H9 (cell line): ENCODE measurements at regions not wholly inside any gene's neighbourhood (a gene's known extent, or its start where the extent isn't known, plus 50 kb on each side); places are given as distances from the start of the nearest gene placed in this dataset.

ENCODE experiments used
- DNase-seq: peaks from one replicate; pipeline ENCODE4 v3.0.0-alpha.2; 2017
- H2AFZ ChIP-seq: one replicate; pipeline ENCODE4 v1.6.1; 2013; ENCODE audit warnings: mild to moderate bottlenecking, low read length, control low read depth, moderate library complexity
- H2AK5ac ChIP-seq: 2 replicates; pipeline ENCODE4 v1.6.1; 2013; ENCODE audit warnings: low read length, control low read depth, mixed read lengths; ENCODE audit not compliant: insufficient read length
- H2BK120ac ChIP-seq: one replicate; pipeline ENCODE4 v1.6.1; 2013; ENCODE audit warnings: low read depth, mild to moderate bottlenecking, low read length, control low read depth, inconsistent platforms; ENCODE audit not compliant: poor library complexity, severe bottlenecking
- H2BK12ac ChIP-seq: 2 replicates; pipeline ENCODE4 v1.6.1; 2013; ENCODE audit warnings: low read length, control low read depth, mixed read lengths, low read depth; ENCODE audit not compliant: insufficient read length
- H2BK15ac ChIP-seq: 2 replicates; pipeline ENCODE4 v1.6.1; 2013; ENCODE audit warnings: low read depth, low read length, control low read depth
- H2BK20ac ChIP-seq: one replicate; pipeline ENCODE4 v1.6.1; 2013; ENCODE audit warnings: low read depth, mild to moderate bottlenecking, low read length, control low read depth, inconsistent platforms; ENCODE audit not compliant: poor library complexity, severe bottlenecking
- H2BK5ac ChIP-seq: 2 replicates; pipeline ENCODE4 v1.6.1; 2013; ENCODE audit warnings: low read length, control low read depth, mixed read lengths; ENCODE audit not compliant: insufficient read length
- H3K14ac ChIP-seq: 2 replicates; pipeline ENCODE4 v1.6.1; 2013; ENCODE audit warnings: low read length, control low read depth; ENCODE audit not compliant: insufficient read depth
- H3K18ac ChIP-seq: 2 replicates; pipeline ENCODE4 v1.6.1; 2013; ENCODE audit warnings: low read depth, mild to moderate bottlenecking, mixed read lengths, low read length, control low read depth; ENCODE audit not compliant: insufficient read length
- H3K23ac ChIP-seq: 2 replicates; pipeline ENCODE4 v1.6.1; 2013; ENCODE audit warnings: low read length, control low read depth, mixed read lengths, low read depth; ENCODE audit not compliant: insufficient read length
- H3K23me2 ChIP-seq: 2 replicates; pipeline ENCODE4 v1.6.1; 2013; ENCODE audit warnings: low read depth, mild to moderate bottlenecking, mixed read lengths, low read length, control low read depth; ENCODE audit not compliant: insufficient read length, poor library complexity, severe bottlenecking
- H3K27ac ChIP-seq: 2 replicates; pipeline ENCODE4 v1.5.1; 2013; ENCODE audit warnings: low read length, control low read depth, mixed read lengths, low read depth; ENCODE audit not compliant: insufficient read length
- H3K27me3 ChIP-seq: 2 replicates; pipeline ENCODE4 v1.6.1; 2013; ENCODE audit warnings: low read length, control low read depth, inconsistent platforms; ENCODE audit not compliant: insufficient read depth
- H3K4ac ChIP-seq: 2 replicates; pipeline ENCODE4 v1.6.1; 2013; ENCODE audit warnings: low read depth, mild to moderate bottlenecking, control low read depth, inconsistent platforms, low read length, moderate library complexity
- H3K4me1 ChIP-seq: 2 replicates; pipeline ENCODE4 v1.6.1; 2013; ENCODE audit warnings: low read length, control low read depth, inconsistent platforms; ENCODE audit not compliant: insufficient read depth
- H3K4me2 ChIP-seq: 2 replicates; pipeline ENCODE4 v1.6.1; 2013; ENCODE audit warnings: low read length, control low read depth, mixed read lengths; ENCODE audit not compliant: insufficient read length, insufficient read depth
- H3K56ac ChIP-seq: 2 replicates; pipeline ENCODE4 v1.6.1; 2013; ENCODE audit warnings: low read depth, mild to moderate bottlenecking, mixed read lengths, low read length, control low read depth; ENCODE audit not compliant: insufficient read length
- H3K79me1 ChIP-seq: 2 replicates; pipeline ENCODE4 v1.6.1; 2013; ENCODE audit warnings: low read depth, mild to moderate bottlenecking, moderate library complexity, low read length, control low read depth, inconsistent platforms; ENCODE audit not compliant: insufficient read depth, poor library complexity, severe bottlenecking
- H3K79me2 ChIP-seq: 2 replicates; pipeline ENCODE4 v1.6.1; 2013; ENCODE audit warnings: low read length, control low read depth, inconsistent platforms; ENCODE audit not compliant: insufficient read depth
- H3K9ac ChIP-seq: 2 replicates; pipeline ENCODE4 v1.6.1; 2013; ENCODE audit warnings: low read length, control low read depth, mixed read lengths; ENCODE audit not compliant: insufficient read length; ENCODE audit errors: extremely low read depth
- H3K9me3 ChIP-seq: one replicate; pipeline ENCODE4 v1.6.1; 2013; ENCODE audit warnings: low read depth, low read length, inconsistent platforms; ENCODE audit not compliant: control insufficient read depth
- H3T11ph ChIP-seq: one replicate; pipeline ENCODE4 v1.6.1; 2013; ENCODE audit warnings: mild to moderate bottlenecking, low read length, control low read depth, inconsistent platforms
- H4K20me1 ChIP-seq: one replicate; pipeline ENCODE4 v1.6.1; 2013; ENCODE audit not compliant: control insufficient read depth, insufficient read length, insufficient read depth
- H4K5ac ChIP-seq: 2 replicates; pipeline ENCODE4 v1.6.1; 2013; ENCODE audit warnings: low read depth, mild to moderate bottlenecking, mixed read lengths, low read length, control low read depth; ENCODE audit not compliant: insufficient read length
- H4K8ac ChIP-seq: replicated peaks from 2 replicates; pipeline ENCODE4 v1.6.1; 2013; ENCODE audit warnings: low read length, control low read depth, mixed read lengths, low read depth; ENCODE audit not compliant: insufficient read length
- H4K91ac ChIP-seq: 2 replicates; pipeline ENCODE4 v1.6.1; 2013; ENCODE audit warnings: low read depth, mild to moderate bottlenecking, moderate library complexity, mixed read lengths, low read length, control low read depth; ENCODE audit not compliant: insufficient read length
- H3K27ac Mint-ChIP-seq, 3 experiments: 2 replicates in 2 of 3; 3 replicates in 1 of 3; pipeline ENCODE4 v1.8.0; 2020 to 2021; ENCODE audit warnings: mixed read lengths in 3 of 3, mild to moderate bottlenecking in 1 of 3, moderate library complexity in 1 of 3
- H3K27me3 Mint-ChIP-seq: 2 replicates; pipeline ENCODE4 v1.8.0; 2021; ENCODE audit warnings: low read depth, mild to moderate bottlenecking, moderate library complexity, mixed read lengths
- H3K36me3 Mint-ChIP-seq, 3 experiments: 2 replicates in 2 of 3; 3 replicates in 1 of 3; pipeline ENCODE4 v1.8.0; 2020 to 2021; ENCODE audit warnings: low read depth in 3 of 3, mixed read lengths in 3 of 3; ENCODE audit not compliant: insufficient read depth in 1 of 3
- H3K4me1 Mint-ChIP-seq, 2 experiments: 2 replicates each; pipeline ENCODE4 v1.8.0; 2020; ENCODE audit warnings: mixed read lengths in 2 of 2
- H3K4me3 Mint-ChIP-seq, 2 experiments: 2 replicates in 1 of 2; 3 replicates in 1 of 2; pipeline ENCODE4 v1.8.0; 2020 to 2021; ENCODE audit warnings: mild to moderate bottlenecking in 2 of 2, mixed read lengths in 2 of 2, moderate library complexity in 1 of 2
- H3K9me3 Mint-ChIP-seq, 2 experiments: 2 replicates in 1 of 2; 3 replicates in 1 of 2; pipeline ENCODE4 v1.8.0; 2020; ENCODE audit warnings: mild to moderate bottlenecking in 2 of 2, mixed read lengths in 2 of 2, moderate library complexity in 1 of 2
- CTCF ChIP-seq: fragments of 200-600 bp; sonication (generic); conservative IDR thresholded peaks from 3 replicates; pipeline ENCODE4 v1.8.0; 2021; ENCODE audit warnings: antibody characterized with exemption, mild to moderate bottlenecking
- WGBS: extraction: QIAGEN DNeasy Blood & Tissue Kit; methylation state at CpG from one replicate; pipeline ENCODE4 v1.1.7; 2013; ENCODE audit warnings: missing lambda C conversion rate, low lambda C conversion rate, mixed read lengths; ENCODE audit not compliant: insufficient read length; ENCODE audit errors: extremely low coverage; 5-methylcytosine and 5-hydroxymethylcytosine counted together

GRCh38 chr3:117842086-117842485, 1132.5 kb downstream of the TUSC7 start:
- H3K4me2 ChIP-seq, result no peak overlapping the region
- no peak overlapping the region for H3K23ac ChIP-seq
- Mint-ChIP-seq H3K4me3 (no peak overlapping the region), H3K27me3 (no peaks in the 10 kb centered on the region), H3K9me3 (no peaks in the 10 kb centered on the region), H3K4me1 (no peaks in the 10 kb centered on the region), H3K36me3 (no peaks in the 10 kb centered on the region), H3K27ac (no peak overlapping the region)
- no peak overlapping the region for H3K18ac ChIP-seq
- no peaks in the 10 kb centered on the region for H3K4me1 ChIP-seq
- TF ChIP-seq CTCF, result no peak
- no peak overlapping the region for H3K14ac ChIP-seq
- H4K5ac ChIP-seq, result no peak overlapping the region
- WGBS, result no CpG with 5 or more reads among the region's 1 CpG
- H3K27me3 ChIP-seq, result no peaks in the 10 kb centered on the region
- H3K27ac ChIP-seq, result no peak overlapping the region
- H3K79me1 ChIP-seq, result no peaks in the 10 kb centered on the region
- no peak overlapping the region for H2AFZ ChIP-seq
- H3K56ac ChIP-seq, result no peak overlapping the region
- no peaks in the 10 kb centered on the region for H3K23me2 ChIP-seq
- no peak overlapping the region for H2AK5ac ChIP-seq
- no peak overlapping the region for H4K91ac ChIP-seq
- no peaks in the 10 kb centered on the region for H4K20me1 ChIP-seq
- no peak overlapping the region for H2BK20ac ChIP-seq
- no peak overlapping the region for H2BK12ac ChIP-seq
- H3K9me3 ChIP-seq, result no peaks in the 10 kb centered on the region
- no peak overlapping the region for H2BK120ac ChIP-seq
- H4K8ac ChIP-seq, result no peak overlapping the region
- H3K4ac ChIP-seq, result no peak overlapping the region
- no peak overlapping the region for H2BK5ac ChIP-seq
- H3K79me2 ChIP-seq, result no peaks in the 10 kb centered on the region
- no peak overlapping the region for H2BK15ac ChIP-seq
- no peak overlapping the region for H3K9ac ChIP-seq
- H3T11ph ChIP-seq, result no peak overlapping the region
- no peak for DNase-seq
